ENCODE measurements at regions not wholly inside any gene's neighbourhood (a gene's known extent, or its start where the extent isn't known, plus 50 kb on each side); places are given as distances from the start of the nearest gene placed in this dataset.

GRCh38 chr12:22744197-22744596, 119.2 kb downstream of the ETNK1 start:
- H3K36me3 ChIP-seq (ENCODE audit: control insufficient read depth in 2 of 2, extremely low read depth in 1 of 2, insufficient read depth in 2 of 2, low read length in 2 of 2): no peaks in the 10 kb centered on the region
- no peak overlapping the region for H3K4me2 ChIP-seq (ENCODE audit: control insufficient read depth, extremely low read depth, insufficient read depth, low read depth, low read length)
- dilution Hi-C loops (cut with MboI; ENCODE audit: extremely low pct_ligation_motif_present, low sequenced_read_pairs): no loop called here
- H3K9me1 ChIP-seq (ENCODE audit: control insufficient read depth, extremely low read depth, insufficient read depth, low read length): no peaks in the 10 kb centered on the region
- H3K79me2 ChIP-seq (ENCODE audit: control insufficient read depth, insufficient read depth, low read length): no peaks in the 10 kb centered on the region
- H2AFZ ChIP-seq (ENCODE audit: control insufficient read depth, low read length): no peak overlapping the region
- no peaks in the 10 kb centered on the region for H4K20me1 ChIP-seq (ENCODE audit: control insufficient read depth, extremely low read depth, insufficient read depth, low read length)
- H3K9me3 ChIP-seq (ENCODE audit: control insufficient read depth, low read depth, low read length): no peaks in the 10 kb centered on the region
- no peak for TF ChIP-seq CTCF (optimal IDR thresholded peaks at IDR 0.05 in 1 of 3, IDR thresholded peaks at IDR 0.05 in 1 of 3, conservative IDR thresholded peaks at IDR 0.05 in 1 of 3; ENCODE audit: extremely low read depth in 1 of 3, insufficient read depth in 2 of 3, low read length in 3 of 3)
- TF ChIP-seq EZH2 (IDR thresholded peaks at IDR 0.05; ENCODE audit: low read length): no peak
- no peak overlapping the region for H3K9ac ChIP-seq (ENCODE audit: control insufficient read depth, extremely low read depth, insufficient read depth, low read length)
- DNase-seq (ENCODE audit: low read depth, low spot score) (no peak), FAIRE-seq (no peak)
- no peaks in the 10 kb centered on the region for H3K27me3 ChIP-seq (ENCODE audit: control insufficient read depth, extremely low read depth, insufficient read depth, low read length)
- no peak overlapping the region for H3K27ac ChIP-seq (ENCODE audit: control insufficient read depth, insufficient read depth, low read length)
- H3K4me3 ChIP-seq (ENCODE audit: control insufficient read depth in 2 of 3, extremely low read depth in 1 of 3, insufficient read depth in 2 of 3, low read depth in 1 of 3, low read length in 3 of 3): no peak overlapping the region
- no peaks in the 10 kb centered on the region for H3K4me1 ChIP-seq (ENCODE audit: control insufficient read depth, extremely low read depth, insufficient read depth, low read length)

- Histone ChIP-seq H3K4me2 (ENCODE audit: control insufficient read depth, extremely low read depth, insufficient read depth, low read depth, low read length) (no peak overlapping the region), H3K9ac (ENCODE audit: control insufficient read depth, extremely low read depth, insufficient read depth, low read length) (no peak overlapping the region), H3K9me1 (ENCODE audit: control insufficient read depth, extremely low read depth, insufficient read depth, low read length) (no peaks in the 10 kb centered on the region), H3K4me3 (ENCODE audit: control insufficient read depth in 2 of 3, extremely low read depth in 1 of 3, insufficient read depth in 2 of 3, low read depth in 1 of 3, low read length in 3 of 3) (no peak overlapping the region), H3K27ac (ENCODE audit: control insufficient read depth, insufficient read depth, low read length) (no peak overlapping the region), H3K4me1 (ENCODE audit: control insufficient read depth, extremely low read depth, insufficient read depth, low read length) (no peaks in the 10 kb centered on the region), H3K79me2 (ENCODE audit: control insufficient read depth, insufficient read depth, low read length) (no peaks in the 10 kb centered on the region), H3K27me3 (ENCODE audit: control insufficient read depth, extremely low read depth, insufficient read depth, low read length) (no peaks in the 10 kb centered on the region), H4K20me1 (ENCODE audit: control insufficient read depth, extremely low read depth, insufficient read depth, low read length) (no peaks in the 10 kb centered on the region), H3K9me3 (ENCODE audit: control insufficient read depth, low read depth, low read length) (no peaks in the 10 kb centered on the region), H2AFZ (ENCODE audit: control insufficient read depth, low read length) (no peak overlapping the region), H3K36me3 (ENCODE audit: control insufficient read depth in 2 of 2, extremely low read depth in 1 of 2, insufficient read depth in 2 of 2, low read length in 2 of 2) (no peaks in the 10 kb centered on the region)
- dilution Hi-C loops (cut with MboI; ENCODE audit: extremely low pct_ligation_motif_present, low sequenced_read_pairs): no loop called here
- TF ChIP-seq CTCF (optimal IDR thresholded peaks at IDR 0.05 in 1 of 3, IDR thresholded peaks at IDR 0.05 in 1 of 3, conservative IDR thresholded peaks at IDR 0.05 in 1 of 3; ENCODE audit: extremely low read depth in 1 of 3, insufficient read depth in 2 of 3, low read length in 3 of 3) (no peak), EZH2 (IDR thresholded peaks at IDR 0.05; ENCODE audit: low read length) (no peak)
- FAIRE-seq (no peak), DNase-seq (ENCODE audit: low read depth, low spot score) (no peak)
Observed at GRCh38 chr12:22746720-22747119, 121.7 kb downstream of the ETNK1 start.

All from keratinocyte (primary cell).